ENCODE measurements at regions not wholly inside any gene's neighbourhood (a gene's known extent, or its start where the extent isn't known, plus 50 kb on each side); places are given as distances from the start of the nearest gene placed in this dataset.

DNA sequence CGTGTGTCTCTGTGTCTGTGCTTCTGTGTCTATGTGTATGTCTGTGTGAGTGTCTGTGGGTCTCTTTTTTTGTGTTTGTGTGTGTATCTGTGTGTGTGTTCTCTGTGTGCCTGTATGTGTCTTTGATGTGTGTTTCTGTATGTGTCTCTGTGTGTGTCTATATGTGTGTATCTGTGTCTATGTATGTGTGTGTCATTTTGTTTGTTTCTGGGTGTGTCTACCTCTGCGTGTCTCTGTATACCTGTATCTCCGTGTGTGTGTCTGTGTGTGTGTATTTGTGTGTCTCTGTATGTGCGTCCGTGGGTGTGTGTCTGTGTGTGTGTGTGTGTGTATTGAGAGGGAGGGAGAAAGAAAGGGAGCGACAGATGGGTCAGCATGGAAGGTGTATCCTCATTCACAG is 106.3 kb upstream of the TRABD2B start:
- H3K9me3 Mint-ChIP-seq = no peaks in the 10 kb centered on the region
- H3K4me1 Mint-ChIP-seq (ENCODE audit: low read depth) = no peaks in the 10 kb centered on the region
- no peak overlapping the region for H3K27ac Mint-ChIP-seq
- H3K36me3 Mint-ChIP-seq (ENCODE audit: low read depth) = no peaks in the 10 kb centered on the region
- H3K27me3 Mint-ChIP-seq = peaks cover 2% of the 10 kb centered on the region
- H3K4me3 Mint-ChIP-seq = no peak overlapping the region
- intact Hi-C loops (cut with micrococcal nuclease) = no loop called here

DNA sequence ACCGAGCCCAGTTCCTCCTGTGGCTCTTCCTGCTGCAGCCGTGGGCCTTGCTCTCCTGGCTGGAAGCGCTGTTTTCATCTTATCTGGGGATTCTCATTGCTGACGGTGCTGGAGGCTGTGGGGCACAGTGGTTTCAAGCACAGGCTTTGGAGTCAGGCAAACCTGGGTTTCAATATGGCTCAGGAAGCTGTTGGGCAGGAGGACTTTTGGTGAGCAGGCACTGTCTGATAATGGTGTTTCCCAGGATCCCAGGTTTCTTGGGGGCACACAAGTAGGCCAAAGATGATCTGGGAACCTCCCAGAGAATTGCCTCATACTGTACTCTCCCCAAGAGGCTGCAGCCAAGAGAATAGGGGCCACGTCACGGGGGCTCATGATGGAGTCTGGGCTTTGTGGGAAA is 105.6 kb upstream of the TRABD2B start:
- H3K36me3 Mint-ChIP-seq (ENCODE audit: low read depth) = no peaks in the 10 kb centered on the region
- H3K4me1 Mint-ChIP-seq (ENCODE audit: low read depth) = no peaks in the 10 kb centered on the region
- H3K4me3 Mint-ChIP-seq = no peak overlapping the region
- intact Hi-C loops (cut with micrococcal nuclease) = no loop called here
- peaks cover 6% of the 10 kb centered on the region for H3K27me3 Mint-ChIP-seq
- no peaks in the 10 kb centered on the region for H3K9me3 Mint-ChIP-seq
- H3K27ac Mint-ChIP-seq = no peak overlapping the region

DNA sequence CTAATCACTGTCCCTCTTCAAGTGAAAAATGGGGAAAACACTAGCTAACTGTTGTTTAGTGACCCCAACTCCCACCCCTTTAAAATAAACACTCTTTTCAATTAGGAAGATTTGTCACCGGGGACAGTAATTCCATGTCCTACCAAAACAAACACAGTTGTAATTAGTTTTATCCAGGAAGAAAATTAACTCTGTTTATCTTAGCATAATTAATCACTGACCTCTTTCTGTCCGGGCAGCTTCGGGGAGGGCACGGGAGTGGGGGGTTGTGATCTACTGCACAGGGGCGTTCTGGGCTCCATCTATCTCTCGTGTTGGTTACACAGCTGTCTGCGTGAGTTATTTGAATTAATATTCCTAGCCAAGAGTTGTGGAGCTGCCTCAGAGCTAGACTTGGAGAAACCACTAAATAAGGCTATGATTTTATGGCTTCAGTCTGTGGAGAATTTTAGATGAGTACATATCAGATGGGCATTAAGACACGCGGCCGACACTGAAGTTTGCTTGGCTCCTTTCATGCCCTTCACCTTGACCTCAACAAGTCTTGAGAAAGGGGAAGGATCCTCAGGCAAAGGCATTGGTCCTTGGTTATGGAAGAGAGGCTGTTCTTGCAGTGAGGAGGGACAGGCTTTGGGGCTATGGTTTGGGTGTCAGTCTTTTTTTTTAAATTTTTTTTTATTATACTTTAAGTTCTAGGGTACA is 102.0 kb upstream of the TRABD2B start:
- intact Hi-C loops (cut with micrococcal nuclease) = no loop called here

GRCh38 chr1:48093696-48094528 is 96.7 kb upstream of the TRABD2B start:
- H3K27me3 Mint-ChIP-seq = peaks cover 45% of the 10 kb centered on the region
- no peak overlapping the region for H3K4me3 Mint-ChIP-seq
- intact Hi-C loops (cut with micrococcal nuclease) = no loop called here
- H3K36me3 Mint-ChIP-seq (ENCODE audit: low read depth) = no peaks in the 10 kb centered on the region
- H3K9me3 Mint-ChIP-seq = no peaks in the 10 kb centered on the region
- no peak overlapping the region for H3K27ac Mint-ChIP-seq
- no peaks in the 10 kb centered on the region for H3K4me1 Mint-ChIP-seq (ENCODE audit: low read depth)

More for the DNA sequence above, 102.0 kb upstream of the TRABD2B start:
- Mint-ChIP-seq H3K4me1 (ENCODE audit: low read depth) (no peaks in the 10 kb centered on the region), H3K27me3 (peaks cover 21% of the 10 kb centered on the region), H3K27ac (no peak overlapping the region), H3K4me3 (no peak overlapping the region), H3K36me3 (ENCODE audit: low read depth) (no peaks in the 10 kb centered on the region), H3K9me3 (no peaks in the 10 kb centered on the region)

- Mint-ChIP-seq H3K27me3 (peaks cover 44% of the 10 kb centered on the region), H3K9me3 (no peaks in the 10 kb centered on the region), H3K27ac (no peak overlapping the region), H3K36me3 (ENCODE audit: low read depth) (no peaks in the 10 kb centered on the region), H3K4me3 (no peak overlapping the region), H3K4me1 (ENCODE audit: low read depth) (no peaks in the 10 kb centered on the region)
- intact Hi-C loops (cut with micrococcal nuclease) = no loop called here
These were observed 96.0 kb upstream of the TRABD2B start for GRCh38 chr1:48093147-48093546.

DNA sequence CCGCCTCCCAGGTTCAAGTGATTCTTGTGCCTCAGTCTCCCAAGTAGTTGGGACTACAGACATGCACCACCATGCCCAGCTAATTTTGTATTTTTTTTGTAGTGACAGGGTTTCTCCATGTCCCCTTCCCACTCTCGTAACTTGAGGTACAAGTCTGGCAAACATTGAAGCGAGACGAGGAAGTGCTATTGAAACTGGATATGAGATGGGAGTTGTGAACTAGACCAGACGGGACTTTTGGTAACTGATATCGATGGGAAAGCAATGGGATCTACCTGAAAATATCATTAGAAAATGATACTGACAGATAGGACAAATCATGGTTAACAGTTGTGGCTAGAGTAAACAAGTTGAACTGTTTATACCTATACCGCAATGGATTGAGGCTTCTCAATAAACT is 95.2 kb upstream of the TRABD2B start:
- Mint-ChIP-seq H3K4me3 (no peak overlapping the region), H3K27me3 (peaks cover 39% of the 10 kb centered on the region), H3K9me3 (no peaks in the 10 kb centered on the region), H3K36me3 (ENCODE audit: low read depth) (no peaks in the 10 kb centered on the region), H3K4me1 (ENCODE audit: low read depth) (no peaks in the 10 kb centered on the region), H3K27ac (no peak overlapping the region)
- intact Hi-C loops (cut with micrococcal nuclease) = no loop called here

DNA sequence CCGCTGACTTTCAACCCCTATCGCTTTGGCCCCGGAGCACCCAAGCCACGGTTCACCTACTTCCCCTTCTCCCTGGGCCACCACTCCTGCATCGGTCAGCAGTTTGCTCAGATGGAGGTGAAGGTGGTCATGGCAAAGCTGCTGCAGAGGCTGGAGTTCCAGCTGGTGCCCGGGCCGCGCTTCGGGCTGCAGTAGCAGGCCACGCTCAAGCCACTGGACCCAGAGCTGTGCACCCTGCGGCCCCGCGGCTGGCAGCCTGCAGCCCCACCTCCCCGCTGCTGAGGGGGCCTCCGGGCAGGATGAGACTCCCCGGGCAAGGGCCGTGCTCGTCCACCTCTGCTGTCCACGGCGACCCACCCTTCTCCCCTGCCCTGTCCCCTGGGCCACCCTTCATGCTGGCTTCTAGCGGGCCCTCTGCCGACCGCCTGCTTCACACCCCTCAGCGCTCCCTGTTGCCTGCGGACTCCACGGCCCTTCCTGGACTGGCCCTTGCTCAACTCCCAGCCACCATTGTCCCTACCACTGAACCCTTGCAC is 92.2 kb upstream of the TRABD2B start:
- Mint-ChIP-seq H3K27ac (no peak overlapping the region), H3K9me3 (no peaks in the 10 kb centered on the region)

GRCh38 chr1:48084826-48085225 is 87.6 kb upstream of the TRABD2B start:
- peaks cover 12% of the 10 kb centered on the region for H3K27me3 Mint-ChIP-seq
- H3K36me3 Mint-ChIP-seq (ENCODE audit: low read depth) = no peaks in the 10 kb centered on the region
- no peak overlapping the region for H3K4me3 Mint-ChIP-seq
- no peak overlapping the region for H3K27ac Mint-ChIP-seq
- intact Hi-C loops (cut with micrococcal nuclease) = no loop called here
- H3K9me3 Mint-ChIP-seq = no peaks in the 10 kb centered on the region
- H3K4me1 Mint-ChIP-seq (ENCODE audit: low read depth) = no peaks in the 10 kb centered on the region

More for the DNA sequence above, 92.2 kb upstream of the TRABD2B start:
- H3K36me3 Mint-ChIP-seq (ENCODE audit: low read depth) = no peaks in the 10 kb centered on the region
- no peak overlapping the region for H3K4me3 Mint-ChIP-seq
- intact Hi-C loops (cut with micrococcal nuclease) = no loop called here
- no peaks in the 10 kb centered on the region for H3K4me1 Mint-ChIP-seq (ENCODE audit: low read depth)
- peaks cover 32% of the 10 kb centered on the region for H3K27me3 Mint-ChIP-seq

- intact Hi-C loops (cut with micrococcal nuclease) = no loop called here
- Mint-ChIP-seq H3K36me3 (ENCODE audit: low read depth) (no peaks in the 10 kb centered on the region), H3K4me3 (no peak overlapping the region), H3K4me1 (ENCODE audit: low read depth) (no peaks in the 10 kb centered on the region), H3K9me3 (no peaks in the 10 kb centered on the region), H3K27me3 (peaks cover 11% of the 10 kb centered on the region), H3K27ac (no peak overlapping the region)
These were observed 85.2 kb upstream of the TRABD2B start for GRCh38 chr1:48082271-48082962.

DNA sequence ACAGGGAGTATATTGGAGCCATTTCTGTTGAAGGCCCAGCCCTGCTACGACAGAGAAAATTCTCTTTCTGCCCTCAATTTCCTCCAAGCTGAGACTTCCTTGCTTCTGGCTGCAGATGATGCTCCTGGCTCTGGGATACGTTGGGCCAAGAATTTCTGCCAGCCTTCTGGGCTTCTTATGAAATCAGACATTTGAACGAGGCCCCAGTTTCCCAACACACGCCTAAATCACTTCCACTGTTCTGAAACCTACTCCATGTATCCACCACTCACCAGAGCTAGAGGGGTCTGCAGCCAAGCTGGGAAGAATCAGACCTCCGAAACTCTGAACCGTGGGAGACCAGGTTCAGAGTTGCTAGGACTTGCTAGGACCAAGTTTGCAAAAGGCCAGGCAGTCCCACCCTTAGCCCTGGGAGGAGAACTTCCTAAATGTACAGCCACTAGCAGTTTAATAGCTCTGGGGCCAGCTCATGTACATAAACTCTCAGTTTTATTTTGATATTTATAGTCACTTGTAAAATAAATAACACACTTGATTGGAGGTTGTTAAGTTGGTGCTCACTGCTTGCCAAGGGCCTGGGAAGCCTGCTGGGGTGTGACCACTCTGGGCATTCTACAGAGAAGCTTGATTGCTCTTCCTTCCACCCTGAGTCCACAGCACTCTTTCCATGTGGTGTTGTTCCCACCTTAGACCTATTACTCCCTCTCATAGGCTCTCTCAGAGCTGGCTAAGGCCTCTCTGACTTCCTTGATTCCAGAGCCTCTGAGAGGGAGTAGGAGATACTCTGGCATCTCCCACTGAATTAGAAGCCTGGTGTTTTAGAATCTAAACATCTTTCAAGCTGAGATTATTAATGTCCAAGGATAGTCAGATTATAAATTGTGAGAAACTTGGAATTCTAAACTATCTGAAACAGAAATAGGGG is 83.4 kb upstream of the TRABD2B start:
- Mint-ChIP-seq H3K4me3 (no peak overlapping the region), H3K27me3 (peaks cover 12% of the 10 kb centered on the region), H3K27ac (no peak overlapping the region), H3K4me1 (ENCODE audit: low read depth) (no peaks in the 10 kb centered on the region), H3K36me3 (ENCODE audit: low read depth) (no peaks in the 10 kb centered on the region), H3K9me3 (no peaks in the 10 kb centered on the region)
- intact Hi-C loops (cut with micrococcal nuclease) = no loop called here

GRCh38 chr1:48079096-48079495 is 81.9 kb upstream of the TRABD2B start:
- Mint-ChIP-seq H3K4me3 (no peak overlapping the region), H3K27me3 (peaks cover 12% of the 10 kb centered on the region), H3K4me1 (ENCODE audit: low read depth) (no peaks in the 10 kb centered on the region), H3K36me3 (ENCODE audit: low read depth) (no peaks in the 10 kb centered on the region), H3K9me3 (no peaks in the 10 kb centered on the region), H3K27ac (no peak overlapping the region)
- intact Hi-C loops (cut with micrococcal nuclease) = no loop called here

DNA sequence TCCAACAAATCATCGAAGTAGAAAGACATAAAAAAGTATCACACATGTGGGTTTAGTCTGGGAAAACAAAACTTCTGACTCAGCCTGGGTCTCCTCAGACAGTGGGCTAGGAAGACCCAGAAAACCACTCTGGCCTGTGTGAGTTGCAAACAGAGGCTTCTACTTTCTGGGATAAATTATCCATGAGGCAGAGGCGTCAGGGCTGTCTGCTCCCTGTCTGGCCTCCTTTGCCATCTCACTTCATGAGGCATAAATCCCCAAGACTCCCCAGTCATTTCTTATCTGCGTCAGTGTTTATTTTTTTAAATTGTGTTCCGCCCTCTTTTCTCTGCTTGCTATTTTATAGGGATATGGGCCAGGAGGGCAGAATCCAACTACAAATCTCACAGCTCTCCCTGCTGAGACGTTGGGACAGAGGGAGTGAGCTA is 80.6 kb upstream of the TRABD2B start:
- Mint-ChIP-seq H3K9me3 (no peaks in the 10 kb centered on the region), H3K27me3 (peaks cover 11% of the 10 kb centered on the region), H3K27ac (no peak overlapping the region), H3K4me3 (no peak overlapping the region), H3K36me3 (ENCODE audit: low read depth) (no peaks in the 10 kb centered on the region), H3K4me1 (ENCODE audit: low read depth) (no peaks in the 10 kb centered on the region)
- intact Hi-C loops (cut with micrococcal nuclease) = no loop called here

DNA sequence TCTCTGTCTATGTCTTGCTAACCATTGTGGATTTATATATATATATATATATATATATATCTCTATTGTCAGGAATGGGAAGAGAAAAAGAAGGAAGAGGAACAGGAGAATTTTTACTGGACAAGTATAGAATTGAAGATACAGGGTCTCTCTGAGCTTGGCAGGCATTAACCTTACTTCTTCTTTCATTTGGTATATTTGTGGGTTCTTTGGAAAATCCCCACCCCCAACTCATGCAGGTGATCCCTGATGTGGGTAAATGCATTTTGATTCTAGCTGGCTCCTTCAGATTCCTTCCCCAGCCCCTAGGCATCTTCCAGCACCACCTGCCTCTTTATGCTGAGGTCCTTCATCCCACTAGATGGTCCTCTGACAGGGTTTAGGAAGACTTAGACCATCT is 78.8 kb upstream of the TRABD2B start:
- H3K9me3 Mint-ChIP-seq = no peaks in the 10 kb centered on the region
- intact Hi-C loops (cut with micrococcal nuclease) = no loop called here
- H3K27ac Mint-ChIP-seq = no peak overlapping the region
- H3K27me3 Mint-ChIP-seq = peaks cover 13% of the 10 kb centered on the region
- no peak overlapping the region for H3K4me3 Mint-ChIP-seq
- H3K4me1 Mint-ChIP-seq (ENCODE audit: low read depth) = no peaks in the 10 kb centered on the region
- no peaks in the 10 kb centered on the region for H3K36me3 Mint-ChIP-seq (ENCODE audit: low read depth)
